Cardiac muscle cell (in vitro differentiated cells and primary cell): ENCODE measurements at regions not wholly inside any gene's neighbourhood (a gene's known extent, or its start where the extent isn't known, plus 50 kb on each side); places are given as distances from the start of the nearest gene placed in this dataset.

ENCODE experiments used
- DNase-seq, 2 donors: peaks; one replicate each; pipeline versions ENCODE4 v3.0.0 to v3.0.0-alpha.2; 2010 to 2017; ENCODE audit warnings: low read depth in 1 of 2, low spot score in 1 of 2
- H3K27ac ChIP-seq: fragments of 200-600 bp; sonication (generic); 2 replicates; pipeline ENCODE4 v1.5.1; 2016
- H3K27me3 ChIP-seq: fragments of 200-600 bp; sonication (generic); 2 replicates; pipeline ENCODE4 v1.6.0; 2016; ENCODE audit warnings: control low read depth
- H3K36me3 ChIP-seq: fragments of 200-600 bp; sonication (generic); 2 replicates; pipeline ENCODE4 v1.5.1; 2016; ENCODE audit warnings: control low read depth
- H3K4me1 ChIP-seq: fragments of 200-600 bp; sonication (generic); 2 replicates; pipeline ENCODE4 v1.8.1; 2017; ENCODE audit warnings: low read depth, mild to moderate bottlenecking, mixed run types
- H3K4me3 ChIP-seq: fragments of 200-600 bp; sonication (generic); 2 replicates; pipeline ENCODE4 v1.5.1; 2016; ENCODE audit warnings: mild to moderate bottlenecking
- H3K9me3 ChIP-seq: fragments of 200-600 bp; sonication (generic); 2 replicates; pipeline ENCODE4 v1.5.1; 2017; ENCODE audit warnings: low read depth, mild to moderate bottlenecking, control low read depth
- TF ChIP-seq, protein P1 (sequence below): IDR thresholded peaks from 2 replicates; pipeline ENCODE4 v1.5.1; 2012; ENCODE audit warnings: low read depth, mild to moderate bottlenecking, low read length

DNA sequence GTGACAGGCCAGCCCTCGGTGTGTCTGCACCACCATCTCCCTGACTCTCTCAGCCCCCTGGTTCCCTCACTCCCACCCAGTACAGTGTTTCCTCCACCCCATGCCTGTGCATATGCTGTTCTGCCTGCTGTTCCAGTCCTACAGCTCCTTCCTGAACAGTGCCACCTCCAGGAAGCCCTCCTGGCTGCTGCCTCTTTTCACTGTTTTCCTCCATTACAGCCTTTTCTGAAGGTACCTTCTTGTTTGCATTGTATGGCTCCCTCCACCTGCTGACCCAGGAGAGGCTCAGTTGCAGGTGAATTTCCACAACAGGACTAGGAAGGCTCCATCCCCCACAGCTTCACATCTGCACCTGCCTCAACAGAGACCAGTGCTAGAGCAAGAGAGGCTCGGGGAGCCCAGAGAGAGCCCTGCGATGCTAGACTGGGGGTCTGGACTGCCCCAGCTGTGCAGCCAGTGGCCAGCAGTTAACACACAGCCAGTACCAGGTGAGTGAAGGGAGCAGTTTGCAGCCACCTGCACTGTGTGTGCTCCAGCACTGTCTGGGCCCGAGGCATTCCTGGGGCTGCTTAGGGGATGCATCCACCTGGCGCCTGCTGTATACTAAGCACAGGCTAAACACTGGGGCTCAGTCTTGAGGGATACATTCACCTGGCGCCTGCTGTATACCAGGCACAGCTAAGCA, 92.0 kb downstream of the ADRA2C start:
- no peak overlapping the region for H3K27ac ChIP-seq
- DNase-seq = no peak

DNA sequence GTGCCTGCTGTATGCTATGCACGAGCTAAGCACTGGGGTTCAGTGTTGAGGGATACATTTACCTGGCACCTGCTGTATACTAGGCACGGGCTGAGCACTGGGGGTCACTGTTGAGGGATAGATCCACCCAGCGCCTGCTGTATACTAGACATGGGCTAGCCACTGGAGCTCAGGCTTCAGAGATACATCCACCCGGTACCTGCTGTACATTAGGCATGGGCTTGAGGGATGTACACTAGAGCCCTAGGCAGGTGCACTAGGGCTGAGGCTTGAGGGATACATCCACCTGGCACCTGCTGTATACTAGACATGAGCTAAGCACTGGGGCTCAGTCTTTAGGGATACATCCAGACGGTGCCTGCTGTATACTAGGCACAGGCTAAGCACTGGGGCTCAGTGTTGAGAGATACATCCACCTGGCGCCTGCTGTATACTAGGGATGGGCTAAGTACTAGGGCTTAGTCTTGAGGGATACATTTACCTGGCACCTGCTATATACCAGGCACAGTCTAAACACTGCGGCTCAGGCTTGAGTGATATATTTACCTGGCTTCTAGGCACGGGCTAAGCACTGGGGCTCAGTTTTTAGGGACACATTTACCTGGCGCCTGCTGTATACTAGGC, 92.7 kb downstream of the ADRA2C start:
- peaks cover 38% of the 10 kb centered on the region for H3K27me3 ChIP-seq
- no peaks in the 10 kb centered on the region for H3K36me3 ChIP-seq
- H3K27ac ChIP-seq = no peak overlapping the region
- DNase-seq = no peak
- no peak overlapping the region for H3K4me3 ChIP-seq
- no peaks in the 10 kb centered on the region for H3K9me3 ChIP-seq
- TF ChIP-seq, protein P1, sequence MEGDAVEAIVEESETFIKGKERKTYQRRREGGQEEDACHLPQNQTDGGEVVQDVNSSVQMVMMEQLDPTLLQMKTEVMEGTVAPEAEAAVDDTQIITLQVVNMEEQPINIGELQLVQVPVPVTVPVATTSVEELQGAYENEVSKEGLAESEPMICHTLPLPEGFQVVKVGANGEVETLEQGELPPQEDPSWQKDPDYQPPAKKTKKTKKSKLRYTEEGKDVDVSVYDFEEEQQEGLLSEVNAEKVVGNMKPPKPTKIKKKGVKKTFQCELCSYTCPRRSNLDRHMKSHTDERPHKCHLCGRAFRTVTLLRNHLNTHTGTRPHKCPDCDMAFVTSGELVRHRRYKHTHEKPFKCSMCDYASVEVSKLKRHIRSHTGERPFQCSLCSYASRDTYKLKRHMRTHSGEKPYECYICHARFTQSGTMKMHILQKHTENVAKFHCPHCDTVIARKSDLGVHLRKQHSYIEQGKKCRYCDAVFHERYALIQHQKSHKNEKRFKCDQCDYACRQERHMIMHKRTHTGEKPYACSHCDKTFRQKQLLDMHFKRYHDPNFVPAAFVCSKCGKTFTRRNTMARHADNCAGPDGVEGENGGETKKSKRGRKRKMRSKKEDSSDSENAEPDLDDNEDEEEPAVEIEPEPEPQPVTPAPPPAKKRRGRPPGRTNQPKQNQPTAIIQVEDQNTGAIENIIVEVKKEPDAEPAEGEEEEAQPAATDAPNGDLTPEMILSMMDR = no peak
- no peaks in the 10 kb centered on the region for H3K4me1 ChIP-seq

More for the DNA sequence above, 92.0 kb downstream of the ADRA2C start:
- Histone ChIP-seq H3K27me3 (peaks cover 38% of the 10 kb centered on the region), H3K36me3 (no peaks in the 10 kb centered on the region), H3K4me3 (no peak overlapping the region), H3K4me1 (no peaks in the 10 kb centered on the region), H3K9me3 (no peaks in the 10 kb centered on the region)
- TF ChIP-seq, protein P1 = no peak

DNA sequence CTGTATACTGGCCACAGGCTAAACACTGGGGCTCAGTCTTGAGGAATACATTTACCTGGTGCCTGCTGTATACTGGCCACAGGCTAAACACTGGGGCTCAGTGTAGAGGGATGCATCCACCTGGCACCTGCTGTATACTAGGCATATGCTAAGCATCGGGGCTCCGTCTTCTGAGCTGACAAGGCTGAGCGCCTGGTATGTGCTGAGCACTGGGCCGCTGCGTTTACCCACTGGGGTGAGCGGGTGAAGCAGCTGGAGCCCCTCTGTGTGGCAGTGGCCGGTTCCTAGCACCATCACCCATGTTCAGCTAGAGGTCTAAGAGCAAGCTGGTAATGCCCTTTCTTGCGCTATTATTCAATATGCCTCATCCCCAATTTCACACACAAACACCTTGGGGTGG, 93.4 kb downstream of the ADRA2C start:
- no peak for DNase-seq
- Histone ChIP-seq H3K9me3 (no peaks in the 10 kb centered on the region), H3K27ac (no peak overlapping the region), H3K4me3 (no peak overlapping the region), H3K4me1 (no peaks in the 10 kb centered on the region), H3K27me3 (peaks cover 38% of the 10 kb centered on the region), H3K36me3 (no peaks in the 10 kb centered on the region)
- TF ChIP-seq, protein P1 = no peak

DNA sequence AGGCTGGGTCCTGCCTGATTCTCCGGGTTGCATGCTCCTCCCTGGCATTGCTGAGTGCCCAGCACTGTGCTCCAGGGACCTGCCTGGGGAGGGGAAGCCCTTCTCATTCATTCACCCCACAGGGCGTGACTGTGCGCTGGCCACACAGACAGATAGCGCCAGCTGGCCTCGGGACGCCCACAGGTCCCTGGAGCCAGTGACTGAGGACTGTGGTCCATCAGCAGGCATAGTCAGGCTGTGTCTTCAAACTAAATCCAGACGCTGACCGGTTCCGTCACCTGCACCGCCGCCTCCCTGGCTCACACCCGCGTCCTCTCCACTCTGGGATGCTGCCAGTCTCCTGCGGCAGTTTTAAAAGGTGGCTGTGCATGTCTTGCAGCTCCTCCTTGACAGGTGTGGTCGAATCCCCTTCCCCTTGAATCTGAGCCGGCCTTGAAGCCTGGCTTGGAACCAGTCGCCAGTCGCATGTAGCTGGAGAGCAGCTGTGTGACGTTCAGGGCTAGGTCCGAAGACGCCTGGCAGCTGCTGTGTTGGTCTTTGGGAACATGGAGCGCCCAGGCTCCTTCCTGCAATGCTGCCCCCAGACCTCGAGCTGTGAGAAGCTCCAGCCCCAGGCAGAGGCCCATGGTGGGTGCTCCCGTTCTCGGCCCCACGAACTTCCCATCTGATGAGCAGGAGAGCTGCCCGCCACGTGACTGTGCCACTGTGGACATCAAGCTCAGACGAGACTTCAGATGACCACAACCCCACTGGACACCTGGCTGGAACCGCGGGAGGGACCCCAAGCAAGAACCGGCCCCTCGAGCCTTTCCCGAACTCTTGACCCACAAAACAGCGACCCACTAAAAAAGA, 94.1 kb downstream of the ADRA2C start:
- DNase-seq = no peak
- H3K4me3 ChIP-seq = no peak overlapping the region
- no peaks in the 10 kb centered on the region for H3K9me3 ChIP-seq
- TF ChIP-seq, protein P1 = no peak
- no peaks in the 10 kb centered on the region for H3K36me3 ChIP-seq
- H3K4me1 ChIP-seq = no peaks in the 10 kb centered on the region
- H3K27ac ChIP-seq = no peak overlapping the region
- H3K27me3 ChIP-seq = peaks cover 34% of the 10 kb centered on the region

DNA sequence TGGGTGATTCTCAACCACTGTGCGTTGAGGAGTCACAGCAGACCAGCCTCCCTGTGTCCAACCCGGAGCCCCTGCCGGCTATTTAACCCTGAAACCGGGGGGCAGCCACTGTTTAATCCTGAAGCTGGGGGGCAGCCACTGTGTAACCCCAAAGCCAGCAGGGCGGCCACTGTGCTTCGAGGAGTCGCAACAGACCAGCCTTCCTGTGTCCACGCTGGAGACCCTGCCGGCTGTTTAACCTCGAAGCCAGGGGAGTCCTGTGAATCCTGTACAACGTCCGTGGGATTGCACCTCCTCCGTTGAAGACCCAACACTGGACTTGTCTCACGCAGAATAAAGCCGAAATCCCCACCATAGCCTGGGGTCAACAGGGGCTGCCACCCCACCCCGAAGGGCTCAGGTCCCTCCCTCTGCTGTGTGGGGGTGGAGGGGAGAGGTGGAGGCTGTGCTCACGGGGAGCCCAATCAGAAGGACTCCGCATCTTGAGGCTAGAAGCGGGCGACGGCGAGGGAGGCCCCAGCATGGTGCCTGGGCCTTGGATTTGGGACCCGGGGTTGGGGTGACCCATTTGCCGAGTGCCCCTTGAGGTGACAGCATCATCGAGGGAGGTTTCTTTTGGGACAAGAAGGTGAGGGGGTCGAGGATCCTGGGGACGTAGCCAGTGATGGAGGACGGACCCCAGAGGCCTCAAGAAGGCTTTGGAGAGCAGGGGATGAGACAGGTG, 94.9 kb downstream of the ADRA2C start:
- Histone ChIP-seq H3K4me3 (no peak overlapping the region), H3K4me1 (no peaks in the 10 kb centered on the region), H3K9me3 (no peaks in the 10 kb centered on the region), H3K36me3 (no peaks in the 10 kb centered on the region), H3K27ac (no peak overlapping the region), H3K27me3 (peaks cover 31% of the 10 kb centered on the region)
- no peak for DNase-seq
- TF ChIP-seq, protein P1 = no peak
